Memory B cell (primary cell): ENCODE measurements at regions not wholly inside any gene's neighbourhood (a gene's known extent, or its start where the extent isn't known, plus 50 kb on each side); places are given as distances from the start of the nearest gene placed in this dataset.
"Not testable (repeated sequence)": the region's sequence is repeated elsewhere in the genome, so short reads cannot be mapped to it uniquely, and the experiment has no call there.

Experiments used
- ATAC-seq: fragments of 150-1000 bp; cut with Tn5 transposase; 2 replicates; pipeline ENCODE4 v1.10.0; 2021; ENCODE audit warnings: low read depth, mild to moderate bottlenecking, moderate library complexity
- DNase-seq, 2 donors: peaks; one replicate each; pipeline ENCODE4 v3.0.0; 2022; ENCODE audit warnings: low spot score in 2 of 2
- H3K27ac Mint-ChIP-seq: one replicate; pipeline ENCODE4 v1.8.0; 2022; ENCODE audit warnings: mild to moderate bottlenecking, moderate library complexity, mixed read lengths
- H3K27me3 Mint-ChIP-seq: one replicate; pipeline ENCODE4 v1.8.0; 2022; ENCODE audit warnings: mixed read lengths
- H3K36me3 Mint-ChIP-seq: one replicate; pipeline ENCODE4 v1.8.0; 2022; ENCODE audit warnings: mild to moderate bottlenecking, mixed read lengths
- H3K4me1 Mint-ChIP-seq: one replicate; pipeline ENCODE4 v1.8.0; 2022; ENCODE audit warnings: mixed read lengths
- H3K4me3 Mint-ChIP-seq: one replicate; pipeline ENCODE4 v1.8.0; 2022; ENCODE audit warnings: mild to moderate bottlenecking, moderate library complexity, mixed read lengths
- H3K9me3 Mint-ChIP-seq: one replicate; pipeline ENCODE4 v1.8.0; 2022; ENCODE audit warnings: mixed read lengths

GRCh38 chr1:233722212-233722979 is 108.5 kb downstream of the KCNK1 start:
- DNase-seq (no peak), ATAC-seq (no peak)
- Mint-ChIP-seq H3K36me3 (no peaks in the 10 kb centered on the region), H3K27me3 (no peaks in the 10 kb centered on the region), H3K9me3 (no peaks in the 10 kb centered on the region), H3K4me3 (no peak overlapping the region), H3K4me1 (peaks cover 2% of the 10 kb centered on the region), H3K27ac (no peak overlapping the region)

- no peaks in the 10 kb centered on the region for H3K27me3 Mint-ChIP-seq
- peaks cover 2% of the 10 kb centered on the region for H3K4me1 Mint-ChIP-seq
- no peaks in the 10 kb centered on the region for H3K36me3 Mint-ChIP-seq
- no peak for DNase-seq
- no peaks in the 10 kb centered on the region for H3K9me3 Mint-ChIP-seq
- H3K27ac Mint-ChIP-seq: no peak overlapping the region
- no peak overlapping the region for H3K4me3 Mint-ChIP-seq
- ATAC-seq: no peak
Measured at GRCh38 chr1:233723387-233723786, 109.5 kb downstream of the KCNK1 start.

- not testable (repeated sequence) for H3K27me3 Mint-ChIP-seq, ATAC-seq, H3K9me3 Mint-ChIP-seq, H3K4me1 Mint-ChIP-seq, H3K27ac Mint-ChIP-seq, H3K4me3 Mint-ChIP-seq, DNase-seq, H3K36me3 Mint-ChIP-seq
Measured at GRCh38 chr1:233724131-233724631, 110.3 kb downstream of the KCNK1 start.

DNA sequence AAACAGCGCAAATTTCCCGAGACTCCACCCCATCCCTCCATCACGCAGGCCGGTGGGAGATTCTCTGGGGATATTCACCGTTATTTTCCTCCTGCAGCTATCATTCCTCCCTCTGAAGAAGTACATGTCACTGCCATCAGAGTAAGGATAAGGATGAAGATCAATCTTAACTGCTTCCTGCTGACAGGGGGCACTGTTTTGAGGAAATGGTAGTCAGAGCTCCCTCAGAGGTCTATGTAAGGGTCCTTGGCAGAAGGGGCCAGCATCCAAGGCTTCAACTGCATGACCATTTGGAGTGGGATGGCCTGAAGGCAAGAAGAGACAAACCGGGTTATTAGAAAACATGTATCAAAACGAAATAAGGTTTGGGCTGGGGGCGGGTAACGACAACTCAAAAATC is 111.5 kb downstream of the KCNK1 start:
- Mint-ChIP-seq H3K9me3 (no peaks in the 10 kb centered on the region), H3K4me1 (peaks cover 2% of the 10 kb centered on the region), H3K4me3 (no peak overlapping the region), H3K27me3 (no peaks in the 10 kb centered on the region), H3K27ac (no peak overlapping the region), H3K36me3 (no peaks in the 10 kb centered on the region)
- ATAC-seq: no peak
- no peak for DNase-seq

DNA sequence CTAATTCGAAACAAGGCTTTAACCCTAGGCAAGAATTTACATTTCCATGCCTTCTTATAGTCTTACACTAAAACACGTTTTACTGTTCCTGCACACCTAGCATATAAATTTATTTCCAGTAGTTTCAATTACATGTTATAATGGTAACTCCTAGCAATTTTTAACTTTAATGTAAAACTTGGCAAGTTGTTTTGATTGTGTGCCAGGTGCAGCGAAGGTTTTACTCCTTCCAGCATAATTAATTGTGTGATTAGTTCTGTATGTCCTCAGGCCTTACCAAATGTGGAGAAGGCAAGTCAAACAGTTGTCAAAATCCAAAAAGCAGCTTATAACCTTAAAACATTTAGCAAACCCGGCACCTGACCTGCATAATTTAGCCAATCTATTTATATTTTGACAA is 114.8 kb downstream of the KCNK1 start:
- H3K27ac Mint-ChIP-seq: no peak overlapping the region
- no peaks in the 10 kb centered on the region for H3K27me3 Mint-ChIP-seq
- no peaks in the 10 kb centered on the region for H3K36me3 Mint-ChIP-seq
- ATAC-seq (no peak), DNase-seq (no peak)
- H3K4me3 Mint-ChIP-seq: no peak overlapping the region
- no peaks in the 10 kb centered on the region for H3K4me1 Mint-ChIP-seq
- H3K9me3 Mint-ChIP-seq: no peaks in the 10 kb centered on the region

GRCh38 chr1:233730380-233730779 is 116.5 kb downstream of the KCNK1 start:
- ATAC-seq: no peak

GRCh38 chr1:233730809-233731208 is 116.9 kb downstream of the KCNK1 start:
- Mint-ChIP-seq H3K9me3 (peaks cover 3% of the 10 kb centered on the region), H3K4me3 (no peak overlapping the region), H3K27ac (no peak overlapping the region), H3K4me1 (no peaks in the 10 kb centered on the region), H3K27me3 (no peaks in the 10 kb centered on the region), H3K36me3 (no peaks in the 10 kb centered on the region)
- no peak for ATAC-seq
- no peak for DNase-seq

More at GRCh38 chr1:233730380-233730779, 116.5 kb downstream of the KCNK1 start:
- peaks cover 3% of the 10 kb centered on the region for H3K9me3 Mint-ChIP-seq
- DNase-seq: no peak
- H3K27ac Mint-ChIP-seq: no peak overlapping the region
- no peaks in the 10 kb centered on the region for H3K27me3 Mint-ChIP-seq
- H3K36me3 Mint-ChIP-seq: no peaks in the 10 kb centered on the region
- no peaks in the 10 kb centered on the region for H3K4me1 Mint-ChIP-seq
- no peak overlapping the region for H3K4me3 Mint-ChIP-seq

DNA sequence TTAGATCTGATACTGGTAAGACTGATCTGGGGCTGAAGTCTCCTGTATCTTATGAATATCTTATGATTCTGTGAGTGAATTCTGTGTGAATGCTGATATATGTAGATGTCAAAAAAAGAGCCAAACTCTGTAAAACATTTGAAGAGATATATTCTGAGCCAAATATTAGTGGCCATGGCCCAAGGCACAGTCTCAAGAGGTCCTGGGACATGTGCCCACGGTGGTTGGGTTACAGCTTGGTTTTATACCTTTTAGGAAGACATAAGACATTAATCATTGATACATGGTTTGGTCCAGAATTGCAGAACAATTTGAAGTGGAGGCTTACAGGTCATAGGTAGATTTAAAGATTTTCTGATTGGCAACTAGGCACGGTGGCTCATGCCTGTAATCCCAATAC is 118.3 kb downstream of the KCNK1 start:
- Mint-ChIP-seq H3K4me3 (no peak overlapping the region), H3K4me1 (no peaks in the 10 kb centered on the region), H3K36me3 (no peaks in the 10 kb centered on the region), H3K27me3 (no peaks in the 10 kb centered on the region), H3K27ac (no peak overlapping the region), H3K9me3 (peaks cover 3% of the 10 kb centered on the region)
- no peak for DNase-seq
- no peak for ATAC-seq

DNA sequence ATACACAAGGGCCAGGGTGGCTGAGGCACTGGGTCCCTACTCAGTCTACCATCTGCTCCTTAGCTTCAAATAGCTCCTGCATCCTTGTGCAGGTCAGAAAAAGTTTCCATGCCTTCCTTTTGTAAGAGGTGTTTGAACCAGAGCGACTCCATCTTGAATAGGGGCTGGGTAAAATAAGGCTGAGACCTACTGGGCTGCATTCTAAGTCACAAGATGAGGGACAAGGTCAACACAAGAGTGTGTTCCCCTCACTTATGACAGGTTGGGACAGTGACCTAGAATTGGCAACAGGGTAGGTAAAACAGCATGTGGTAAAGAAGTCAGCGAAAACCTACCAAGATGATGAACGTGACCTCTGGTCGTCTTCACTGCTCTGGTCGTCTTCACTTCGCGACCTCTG is 120.5 kb downstream of the KCNK1 start:
- no peak for ATAC-seq
- Mint-ChIP-seq H3K4me3 (no peak overlapping the region), H3K27me3 (no peaks in the 10 kb centered on the region), H3K4me1 (no peaks in the 10 kb centered on the region), H3K36me3 (no peaks in the 10 kb centered on the region), H3K9me3 (peaks cover 3% of the 10 kb centered on the region), H3K27ac (no peak overlapping the region)
- no peak for DNase-seq

DNA sequence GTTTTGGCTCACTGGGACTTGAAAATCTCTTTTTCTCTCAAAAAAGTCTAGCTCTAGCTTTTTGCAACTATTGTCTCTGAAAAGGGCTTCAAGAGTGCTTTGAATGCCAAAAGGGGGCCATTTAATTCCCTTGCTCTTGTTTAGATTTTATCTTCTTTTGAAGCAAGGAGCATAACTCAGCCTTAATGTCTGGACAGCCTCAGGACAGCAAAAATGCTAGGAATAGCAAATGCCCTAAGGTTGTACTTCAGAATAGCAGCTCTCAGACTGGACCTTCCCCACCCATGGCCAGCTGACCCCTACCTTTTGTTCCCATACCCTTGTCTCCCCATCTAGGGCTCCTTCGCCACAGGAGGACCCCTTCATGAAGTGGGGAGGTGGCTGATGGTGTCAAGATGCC is 121.4 kb downstream of the KCNK1 start:
- Mint-ChIP-seq H3K4me1 (no peaks in the 10 kb centered on the region), H3K4me3 (no peak overlapping the region), H3K27ac (no peak overlapping the region), H3K36me3 (no peaks in the 10 kb centered on the region), H3K9me3 (peaks cover 3% of the 10 kb centered on the region), H3K27me3 (no peaks in the 10 kb centered on the region)
- DNase-seq (no peak), ATAC-seq (no peak)

DNA sequence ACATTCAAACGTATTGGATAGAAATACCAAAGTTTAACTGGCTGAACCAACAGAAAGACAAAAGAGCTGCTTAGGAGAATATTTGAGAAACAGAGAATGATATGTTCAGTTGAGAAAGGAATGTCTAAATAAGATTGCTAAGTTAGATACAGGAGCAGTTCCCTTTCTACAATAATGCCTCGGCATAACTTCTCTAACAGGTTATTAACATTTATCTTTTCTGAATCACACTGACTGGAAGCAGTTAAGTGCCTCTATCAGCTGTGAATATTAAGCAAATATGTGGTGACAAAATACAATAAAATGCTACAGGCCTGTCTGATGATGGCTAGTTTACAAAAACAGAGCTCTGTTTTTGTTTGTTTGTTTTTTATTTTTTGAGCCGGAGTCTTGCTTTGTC is 121.9 kb downstream of the KCNK1 start:
- H3K27ac Mint-ChIP-seq: no peak overlapping the region
- no peak for ATAC-seq
- peaks cover 3% of the 10 kb centered on the region for H3K9me3 Mint-ChIP-seq
- H3K4me3 Mint-ChIP-seq: no peak overlapping the region
- H3K27me3 Mint-ChIP-seq: no peaks in the 10 kb centered on the region
- H3K36me3 Mint-ChIP-seq: no peaks in the 10 kb centered on the region
- DNase-seq: no peak
- no peaks in the 10 kb centered on the region for H3K4me1 Mint-ChIP-seq

- no peaks in the 10 kb centered on the region for H3K36me3 Mint-ChIP-seq
- no peak overlapping the region for H3K27ac Mint-ChIP-seq
- H3K27me3 Mint-ChIP-seq: no peaks in the 10 kb centered on the region
- no peak overlapping the region for H3K4me3 Mint-ChIP-seq
- DNase-seq (no peak), ATAC-seq (no peak)
- peaks cover 3% of the 10 kb centered on the region for H3K9me3 Mint-ChIP-seq
- no peaks in the 10 kb centered on the region for H3K4me1 Mint-ChIP-seq
Measured at GRCh38 chr1:233737341-233737740, 123.4 kb downstream of the KCNK1 start.

DNA sequence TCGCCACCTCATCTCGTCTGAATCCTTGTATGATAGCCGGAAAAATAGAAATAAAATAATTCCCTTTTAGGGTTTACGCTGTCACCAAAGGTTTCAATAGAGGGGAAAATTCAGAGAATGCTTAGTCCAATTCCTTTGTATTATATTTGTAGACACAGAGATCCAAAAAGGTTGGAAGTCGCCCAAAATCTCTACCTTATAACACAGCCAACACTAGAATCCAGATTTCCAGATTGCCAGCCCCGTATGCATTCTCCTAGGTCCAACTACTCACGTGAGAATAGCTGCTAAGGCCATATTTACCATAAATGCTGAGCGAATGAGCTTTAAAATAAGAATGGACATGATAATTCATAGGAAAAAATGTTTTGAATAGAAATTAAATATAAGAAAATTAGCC is 124.5 kb downstream of the KCNK1 start:
- Mint-ChIP-seq H3K27ac (no peak overlapping the region), H3K27me3 (no peaks in the 10 kb centered on the region), H3K36me3 (no peaks in the 10 kb centered on the region), H3K4me1 (no peaks in the 10 kb centered on the region), H3K4me3 (no peak overlapping the region), H3K9me3 (peaks cover 3% of the 10 kb centered on the region)
- ATAC-seq: no peak
- no peak for DNase-seq

GRCh38 chr1:233738850-233739249 is 124.9 kb downstream of the KCNK1 start:
- Mint-ChIP-seq H3K4me1 (no peaks in the 10 kb centered on the region), H3K36me3 (no peaks in the 10 kb centered on the region), H3K27me3 (no peaks in the 10 kb centered on the region), H3K4me3 (no peak overlapping the region), H3K27ac (no peak overlapping the region), H3K9me3 (peaks cover 3% of the 10 kb centered on the region)
- ATAC-seq (no peak), DNase-seq (no peak)
